Glomerular visceral epithelial cell (primary cell): ENCODE measurements at regions not wholly inside any gene's neighbourhood (a gene's known extent, or its start where the extent isn't known, plus 50 kb on each side); places are given as distances from the start of the nearest gene placed in this dataset.

Experiments
- DNase-seq: peaks from one replicate; pipeline ENCODE4 v3.0.0-alpha.2; 2016; ENCODE audit errors: extremely low spot score

DNA sequence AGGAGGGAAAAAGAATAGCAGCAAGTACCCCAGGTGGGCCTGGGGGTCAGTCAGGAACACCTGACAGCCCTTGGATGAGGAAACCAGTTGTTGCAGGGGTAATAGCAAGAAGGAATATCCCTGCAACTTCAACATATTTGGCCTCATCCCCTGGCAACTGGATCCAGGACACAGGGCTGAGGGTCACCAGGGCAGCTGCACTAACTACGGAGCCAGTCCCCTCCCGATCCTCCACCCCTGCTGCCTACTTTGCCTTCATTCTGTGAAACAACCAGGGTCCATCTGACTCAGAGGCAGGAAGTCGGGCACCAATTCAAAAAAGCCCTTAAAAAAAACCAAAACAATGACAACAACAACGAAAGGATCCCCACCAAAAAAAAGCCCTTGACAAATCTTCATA is 52.9 kb downstream of the FRMPD3 start:
- no peak for DNase-seq

DNA sequence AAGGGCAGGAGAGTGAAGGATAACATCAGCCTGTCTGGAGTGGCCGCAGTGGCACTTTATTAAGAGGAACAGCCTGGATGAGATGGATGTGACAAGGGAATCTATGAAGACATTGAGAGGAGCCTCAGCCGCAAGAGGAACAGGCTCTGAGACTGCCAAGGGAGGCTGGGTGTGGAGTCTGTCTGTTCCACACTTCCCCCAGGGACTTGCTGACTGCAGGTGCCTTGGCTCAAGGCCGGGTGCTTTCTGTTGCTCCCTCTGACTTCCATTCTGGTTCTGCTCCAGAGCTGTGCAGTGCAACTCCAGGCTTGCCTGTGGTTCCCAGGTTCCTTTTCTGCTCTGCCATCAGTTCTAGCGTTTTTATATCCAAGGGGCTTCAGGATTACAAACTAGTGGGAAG is 54.6 kb downstream of the FRMPD3 start:
- no peak for DNase-seq

DNA sequence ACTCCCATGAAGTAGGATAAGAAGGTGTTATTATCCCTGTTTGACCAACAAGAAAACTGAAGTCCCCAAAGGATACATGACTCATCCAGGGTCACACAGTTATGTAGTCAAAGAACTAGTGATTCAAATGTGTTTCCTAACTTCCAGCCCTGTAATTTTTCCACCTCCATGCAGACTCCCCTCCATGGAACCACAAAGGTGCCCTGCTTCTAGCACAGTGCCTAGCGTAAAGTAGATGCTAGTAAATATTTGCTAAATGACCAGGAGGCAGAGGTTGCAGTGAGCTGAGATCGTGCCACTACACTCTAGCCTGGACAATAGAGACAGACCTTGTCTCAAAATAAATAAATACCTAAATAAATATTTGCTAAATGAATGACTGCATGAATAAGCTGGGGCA is 55.8 kb downstream of the FRMPD3 start:
- no peak for DNase-seq

DNA sequence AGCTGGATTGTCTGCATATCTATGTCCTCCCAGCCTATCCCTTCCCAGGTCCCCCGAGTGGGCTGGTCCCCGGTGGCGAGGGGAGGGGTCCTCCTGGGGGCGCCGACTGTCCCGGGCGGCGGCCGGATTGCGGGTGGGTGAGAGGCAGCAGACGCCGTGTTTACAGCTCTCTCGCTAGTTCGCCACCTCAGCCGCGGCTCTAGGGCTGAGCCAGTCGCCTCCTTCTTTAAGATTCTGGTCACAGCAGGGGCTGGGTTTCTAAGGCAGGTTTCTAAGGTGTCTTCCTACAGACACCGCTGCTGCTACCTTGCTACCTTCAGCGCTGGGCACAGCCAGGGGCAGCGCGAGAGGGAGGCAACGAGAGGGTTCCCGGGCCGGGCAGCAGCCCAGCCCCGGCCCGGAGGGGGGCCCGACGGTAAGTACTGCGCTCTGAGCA is 57.2 kb downstream of the FRMPD3 start:
- no peak for DNase-seq

DNA sequence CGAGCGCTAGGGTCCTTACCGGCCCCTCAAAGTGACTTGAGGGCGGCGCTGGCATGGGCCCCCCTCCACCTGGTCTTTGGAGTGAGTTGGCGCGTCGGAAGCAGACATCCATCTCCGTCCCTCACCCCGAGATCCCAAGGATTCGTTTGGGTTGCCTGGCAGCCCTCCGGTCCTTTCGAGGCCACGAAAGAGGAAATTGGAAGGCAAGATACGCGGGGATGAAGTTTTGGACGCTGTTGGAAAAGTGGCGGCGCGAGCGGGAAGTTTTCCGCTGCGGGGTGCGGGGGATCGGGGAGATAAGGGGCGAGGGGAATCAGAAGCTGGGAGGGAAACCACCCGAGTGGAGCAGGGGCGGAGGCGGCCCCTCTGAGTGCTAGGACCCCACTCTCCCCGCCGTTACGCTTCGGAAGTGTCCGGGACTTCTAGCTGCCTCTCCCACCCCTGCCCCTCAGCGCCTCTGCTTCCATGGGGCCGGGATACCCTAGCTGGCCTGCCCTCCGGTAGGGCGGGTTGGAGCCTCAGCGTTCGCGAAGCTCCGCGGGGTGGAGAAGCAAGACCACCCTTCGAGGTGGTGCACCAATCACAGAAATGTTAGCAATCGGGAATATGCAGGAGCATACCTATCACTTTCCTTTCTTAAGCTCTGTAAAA is 57.8 kb downstream of the FRMPD3 start:
- DNase-seq: no peak

DNA sequence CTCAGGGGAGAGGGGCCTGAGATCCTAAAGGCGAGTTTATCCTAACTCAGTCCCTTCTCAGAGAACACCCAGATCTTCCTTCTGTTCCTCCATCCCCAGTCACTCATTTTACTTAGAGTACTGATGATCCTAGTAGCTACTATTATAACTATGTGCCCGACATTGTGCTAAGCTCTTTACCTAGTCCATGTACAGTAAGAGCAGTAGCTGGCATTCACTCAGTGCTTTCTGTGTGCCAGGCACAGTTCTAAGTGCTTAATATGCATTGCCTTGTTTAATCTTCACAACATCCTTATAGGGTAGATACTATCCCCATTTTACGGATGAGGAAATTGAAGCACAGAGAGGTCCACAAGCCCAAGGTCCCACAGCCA is 58.3 kb downstream of the FRMPD3 start:
- no peak for DNase-seq

DNA sequence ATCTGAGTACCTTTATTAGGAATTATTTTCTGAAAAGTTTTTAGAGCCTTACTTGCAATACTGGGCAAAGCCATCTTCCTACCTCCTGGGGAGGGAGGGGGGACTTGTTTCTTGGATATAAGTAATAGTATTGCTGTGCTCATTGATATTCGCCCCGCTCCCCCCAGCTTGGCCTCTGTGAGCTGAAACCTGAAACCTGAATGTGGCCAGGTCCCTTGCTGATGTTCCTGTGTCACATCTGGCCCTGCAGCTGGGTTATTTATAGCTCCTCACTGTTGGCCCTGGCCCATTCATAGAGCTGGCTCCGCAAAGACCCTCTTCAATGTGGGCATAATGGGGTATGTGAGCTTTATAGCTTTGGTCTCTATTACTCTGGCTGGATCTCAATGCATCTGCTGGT is 59.5 kb downstream of the FRMPD3 start:
- DNase-seq: no peak

DNA sequence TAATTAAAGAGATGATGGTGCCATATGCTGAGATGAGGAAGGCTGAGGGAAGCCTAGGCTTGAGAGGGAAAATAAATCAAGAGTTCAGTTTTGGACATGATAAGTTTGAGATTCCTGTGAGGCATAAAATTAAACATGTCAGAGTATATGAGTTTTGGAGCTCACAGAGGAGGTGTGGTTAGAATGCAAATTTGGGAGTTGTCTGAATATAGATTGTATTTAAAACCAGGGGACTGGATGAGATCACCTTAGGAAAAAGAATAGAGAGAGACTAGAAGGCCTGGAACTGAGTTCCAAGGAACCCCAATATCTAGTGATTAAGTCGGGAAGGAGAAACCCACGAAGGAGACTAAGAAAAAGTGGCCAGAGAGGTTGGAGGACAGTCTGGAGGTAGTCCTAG is 65.5 kb downstream of the FRMPD3 start:
- DNase-seq: no peak

DNA sequence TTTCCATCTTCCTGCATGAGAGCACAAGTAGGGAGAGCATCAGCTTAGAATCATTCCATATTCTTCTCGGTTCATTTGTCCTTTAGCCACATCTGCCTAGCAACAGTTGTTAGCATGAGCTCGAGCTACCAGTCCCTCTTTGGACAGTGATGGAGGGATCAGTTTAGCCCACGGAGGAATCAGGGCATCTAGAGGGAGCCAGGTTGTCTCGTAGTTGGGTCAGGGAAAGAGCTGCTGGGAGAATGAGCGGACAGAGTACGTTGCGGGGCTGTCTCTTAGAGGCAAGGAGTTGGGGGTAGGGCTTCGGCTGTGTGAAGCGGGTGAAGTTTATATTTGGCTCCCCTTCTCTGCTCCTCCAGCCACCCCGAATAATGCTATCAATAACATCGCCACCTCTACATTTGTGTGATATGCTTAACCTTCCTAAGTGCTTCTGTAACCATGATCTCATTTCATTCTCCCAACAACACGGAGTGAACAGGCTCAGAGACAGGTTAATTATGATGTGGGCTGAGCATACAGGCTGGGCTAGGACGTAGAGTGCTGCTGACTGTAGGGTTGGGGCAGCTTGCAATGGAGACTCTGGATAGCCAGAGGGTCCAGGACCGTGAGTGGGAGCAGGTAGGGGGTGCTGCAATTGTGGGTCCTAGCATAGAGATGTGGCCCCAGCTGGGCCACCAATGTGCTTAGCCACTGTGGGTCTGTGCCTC is 72.6 kb downstream of the FRMPD3 start:
- no peak for DNase-seq

DNA sequence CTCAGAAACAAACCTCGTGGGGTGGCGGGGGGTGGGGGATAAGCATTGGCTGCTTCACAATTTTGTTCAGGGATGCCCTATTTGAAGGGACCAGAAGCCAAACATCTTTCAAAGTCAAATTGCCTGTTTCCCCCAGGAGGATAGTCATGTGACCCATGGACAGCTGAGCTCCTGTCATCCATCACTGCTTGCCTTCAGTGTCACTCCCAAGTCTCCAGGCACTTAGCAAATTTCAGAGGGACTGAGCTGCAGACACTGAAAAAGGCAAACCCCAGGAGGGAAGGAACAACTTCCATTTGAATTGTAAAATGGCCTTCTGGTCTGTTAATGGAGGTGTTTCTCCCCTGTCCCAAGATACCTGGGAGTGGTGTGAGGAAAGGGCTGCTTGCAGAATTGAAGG is 73.4 kb downstream of the FRMPD3 start:
- DNase-seq: no peak

DNA sequence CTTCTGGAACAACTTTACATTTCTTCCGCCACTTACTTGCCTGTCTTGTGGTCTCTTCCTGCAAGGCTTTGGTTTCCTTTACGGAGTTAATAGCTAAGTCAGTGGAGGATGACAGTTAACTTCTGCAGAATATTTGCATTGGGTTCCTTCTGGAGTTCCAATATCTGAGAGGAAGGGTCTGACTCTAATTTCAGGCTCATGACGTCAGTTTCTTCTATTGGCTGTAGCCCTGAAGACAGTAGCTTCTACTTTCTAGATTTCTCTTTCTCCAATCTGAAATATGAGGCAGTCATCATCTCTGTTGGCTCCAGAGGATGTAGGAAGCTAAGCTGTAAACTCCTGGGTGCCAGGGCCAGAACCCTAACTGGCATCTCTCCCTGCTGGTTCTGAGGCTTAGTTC is 76.7 kb downstream of the FRMPD3 start:
- no peak for DNase-seq

DNA sequence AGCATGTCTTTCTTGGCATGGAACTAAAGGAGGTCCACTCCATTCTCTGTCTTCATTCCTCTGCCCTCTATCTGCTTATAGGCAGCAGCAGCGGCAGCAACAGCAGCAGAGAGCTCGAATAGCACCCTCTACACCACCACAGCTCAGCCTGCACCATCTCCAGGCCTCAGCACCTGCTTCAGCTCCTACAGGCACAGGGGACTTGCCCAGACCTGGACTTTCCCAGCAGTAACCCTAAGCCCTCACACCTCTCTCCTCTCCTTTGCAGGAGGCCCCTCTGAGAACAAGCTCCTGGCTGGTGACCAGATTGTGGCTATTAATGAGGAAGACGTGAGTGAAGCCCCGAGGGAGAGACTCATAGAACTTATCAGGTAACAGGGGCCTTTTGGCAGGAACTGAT is 80.7 kb downstream of the FRMPD3 start:
- no peak for DNase-seq

DNA sequence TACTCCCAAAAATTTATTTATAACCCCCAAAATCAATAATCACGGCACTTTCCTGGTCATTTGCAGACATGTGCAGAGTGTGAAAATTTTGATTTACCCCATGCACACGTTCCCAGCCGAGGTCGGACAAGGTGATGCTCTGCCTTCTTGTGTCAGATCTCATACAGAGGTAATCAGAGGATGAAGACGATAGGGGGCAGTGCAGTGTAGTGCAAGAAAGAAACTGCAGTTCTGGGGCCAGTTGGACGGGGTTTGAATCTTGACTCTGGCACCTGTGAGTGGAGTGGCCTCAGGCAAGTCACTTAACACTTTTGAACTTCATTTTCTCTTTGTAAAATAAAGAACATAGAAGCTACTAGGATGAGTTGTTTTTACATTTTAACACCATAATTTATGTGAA is 88.4 kb downstream of the FRMPD3 start:
- DNase-seq: peak; percentile 35

DNA sequence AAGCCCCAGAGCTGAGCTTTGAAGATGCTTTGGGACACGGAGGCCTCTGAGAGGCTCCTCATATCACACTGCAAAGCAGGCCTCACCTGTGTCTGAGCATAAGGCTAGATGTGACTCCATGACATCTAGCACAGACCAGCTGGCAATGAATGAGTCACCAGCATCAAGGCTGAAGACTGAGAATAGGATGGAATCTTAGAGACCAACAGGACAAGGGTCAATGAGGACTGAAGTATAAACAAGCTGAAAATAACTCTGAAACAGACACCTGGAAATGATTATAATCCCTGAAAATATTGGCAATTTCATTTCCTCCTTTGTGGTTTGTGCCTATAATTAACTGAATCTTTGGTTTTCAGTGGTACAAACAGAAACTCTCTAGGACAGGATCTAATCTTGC is 87.1 kb upstream of the PRPS1 start:
- DNase-seq: no peak

DNA sequence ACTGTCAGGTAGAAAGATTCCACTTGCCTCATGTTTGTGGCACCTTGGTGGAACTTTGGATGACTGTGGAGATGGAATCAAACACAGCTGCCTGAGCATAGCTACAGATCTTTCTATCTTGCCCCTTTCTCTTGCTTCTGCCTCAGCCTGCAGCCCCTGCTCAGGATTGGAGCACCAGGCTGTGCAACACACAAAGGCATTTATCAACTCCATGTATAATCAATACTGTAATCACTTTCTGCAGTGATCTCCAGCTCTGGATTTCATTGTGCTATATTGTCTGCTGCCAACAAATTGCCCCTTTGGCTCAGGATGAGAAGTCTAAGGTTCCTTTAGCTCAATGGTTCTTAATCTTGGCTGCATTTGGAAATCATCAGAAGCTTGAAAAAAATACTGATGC is 86.3 kb upstream of the PRPS1 start:
- DNase-seq: no peak

DNA sequence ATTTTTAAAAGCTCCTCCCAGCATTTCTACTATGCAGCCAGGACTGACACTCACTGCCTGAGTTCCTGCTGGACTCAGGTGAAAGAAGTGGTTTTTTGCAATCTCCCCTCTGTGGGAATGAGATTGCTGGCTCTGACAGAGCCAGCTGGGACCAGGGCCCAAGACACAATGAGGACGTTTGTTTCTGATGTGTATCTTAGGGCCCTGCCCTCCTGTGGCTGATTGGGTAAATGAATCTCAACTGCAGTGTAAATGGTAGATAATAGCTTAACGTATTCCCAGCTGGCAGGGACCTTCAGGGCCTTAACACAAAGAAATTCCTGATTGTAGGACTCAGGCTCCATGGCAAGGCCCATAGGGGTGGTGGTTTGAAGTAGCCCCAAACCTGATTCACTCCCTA is 85.8 kb upstream of the PRPS1 start:
- peak; percentile 6 for DNase-seq

DNA sequence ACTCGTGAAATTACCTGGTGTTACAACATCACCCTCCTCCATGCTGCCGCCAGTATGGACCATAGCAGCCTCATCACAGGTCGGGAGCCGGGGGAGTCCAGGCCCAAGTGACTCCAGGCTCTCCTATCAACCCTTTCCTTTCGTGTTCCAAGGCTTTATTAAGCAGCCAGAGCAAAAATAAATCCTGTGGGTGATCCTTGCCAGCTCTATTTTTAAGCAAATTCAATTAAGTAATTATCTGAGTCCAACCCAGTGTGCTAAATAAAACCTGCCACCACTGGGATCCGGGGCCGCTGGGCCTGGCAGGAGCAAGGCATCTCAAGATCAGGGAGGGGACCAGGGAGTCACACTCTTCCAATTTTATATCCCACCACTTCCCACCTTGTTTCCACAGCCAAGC is 80.7 kb upstream of the PRPS1 start:
- DNase-seq: no peak

DNA sequence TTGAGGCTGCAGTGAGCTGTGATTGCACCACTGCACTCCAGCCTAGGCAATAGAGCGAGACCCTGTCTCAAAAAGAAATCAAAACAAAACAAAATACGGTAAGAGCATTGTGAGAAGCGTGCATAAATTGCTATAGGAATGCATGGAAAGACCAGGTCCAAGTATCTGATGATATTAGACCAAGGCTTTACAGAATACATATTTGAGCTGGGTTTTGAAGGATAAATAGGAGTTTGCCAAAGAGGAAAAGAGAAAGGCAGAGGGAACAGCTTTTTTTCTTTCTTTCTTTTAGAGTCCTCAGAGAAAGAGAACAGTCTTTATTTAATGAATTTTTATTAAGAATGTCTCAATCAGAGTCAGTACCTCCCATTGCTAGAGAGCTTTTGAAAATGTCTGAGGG is 79.5 kb upstream of the PRPS1 start:
- no peak for DNase-seq

DNA sequence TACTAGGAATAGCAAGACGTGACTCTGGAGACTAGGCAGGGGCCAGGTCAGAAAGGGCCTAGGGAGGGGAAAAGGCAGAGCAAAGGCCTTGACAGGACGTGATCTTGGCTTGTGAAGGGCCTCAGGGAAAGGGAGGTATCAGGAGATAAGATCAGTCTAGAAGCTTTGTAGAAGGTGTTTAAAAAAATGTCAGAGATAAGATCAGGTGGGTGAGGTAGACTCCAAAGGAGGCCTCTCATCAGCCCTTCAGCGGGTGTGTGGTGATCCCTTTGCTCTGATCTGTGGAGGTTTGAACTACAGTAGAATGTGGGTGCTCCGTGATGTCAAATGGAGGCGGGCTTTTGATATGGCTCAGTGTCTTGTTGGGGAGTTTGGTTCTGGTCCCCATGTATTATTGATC is 78.8 kb upstream of the PRPS1 start:
- no peak for DNase-seq

DNA sequence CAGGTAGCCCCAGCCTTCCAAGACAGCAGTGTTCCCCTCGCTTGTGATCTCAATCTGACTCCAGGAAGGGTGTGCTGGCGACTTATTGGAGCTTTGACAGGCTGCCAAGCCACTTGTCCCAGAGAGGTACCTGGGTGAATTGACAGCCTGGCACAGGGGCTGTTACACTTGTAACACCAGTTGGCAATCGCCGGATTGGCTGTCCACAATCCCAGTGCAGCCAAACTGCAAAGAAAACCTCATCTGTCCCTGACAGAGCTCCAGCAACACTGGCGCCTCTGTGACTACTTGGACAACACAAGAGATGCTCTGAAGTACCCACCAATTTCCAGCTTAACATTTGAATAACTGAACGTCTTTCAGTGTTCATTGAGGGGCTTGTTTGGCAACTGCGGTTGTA is 76.8 kb upstream of the PRPS1 start:
- DNase-seq: no peak

DNA sequence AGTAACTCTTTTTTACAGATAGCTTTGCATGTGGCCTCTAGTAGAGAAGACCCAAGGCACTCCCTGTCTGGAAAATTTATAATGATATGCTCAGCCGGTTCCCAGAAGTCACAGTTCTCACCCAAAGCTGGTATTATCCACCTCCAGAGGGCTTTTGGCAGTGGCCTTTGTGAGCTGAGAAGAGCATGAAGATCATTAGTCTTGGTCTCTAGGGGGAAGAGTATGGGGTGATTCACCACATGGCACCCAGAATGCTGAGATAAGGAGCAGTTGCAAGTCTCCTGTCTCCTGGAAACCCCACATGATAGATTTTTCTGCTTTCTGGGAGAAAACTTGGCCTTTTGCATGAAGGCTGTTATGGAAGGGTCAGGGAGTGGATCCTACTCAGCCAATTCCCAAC is 75.4 kb upstream of the PRPS1 start:
- no peak for DNase-seq

DNA sequence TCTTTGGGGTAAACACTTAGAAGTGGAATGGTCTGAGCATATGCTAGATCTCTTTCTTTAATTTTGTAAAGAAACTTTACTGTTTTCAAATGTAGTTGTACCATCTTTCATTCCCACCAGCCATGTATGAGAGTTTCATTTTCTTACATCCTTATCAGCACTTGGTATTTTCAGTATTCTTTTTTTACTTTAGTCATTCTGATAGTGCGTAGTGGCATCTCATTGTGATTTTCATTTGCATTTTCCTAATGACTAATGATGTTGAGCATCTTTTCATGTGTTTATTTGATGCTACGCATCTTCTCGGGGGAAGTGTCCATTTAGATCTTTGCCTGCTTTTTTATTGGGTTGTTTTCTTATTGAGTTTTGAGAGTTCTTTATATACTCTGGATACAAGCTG is 71.3 kb upstream of the PRPS1 start:
- DNase-seq: no peak

DNA sequence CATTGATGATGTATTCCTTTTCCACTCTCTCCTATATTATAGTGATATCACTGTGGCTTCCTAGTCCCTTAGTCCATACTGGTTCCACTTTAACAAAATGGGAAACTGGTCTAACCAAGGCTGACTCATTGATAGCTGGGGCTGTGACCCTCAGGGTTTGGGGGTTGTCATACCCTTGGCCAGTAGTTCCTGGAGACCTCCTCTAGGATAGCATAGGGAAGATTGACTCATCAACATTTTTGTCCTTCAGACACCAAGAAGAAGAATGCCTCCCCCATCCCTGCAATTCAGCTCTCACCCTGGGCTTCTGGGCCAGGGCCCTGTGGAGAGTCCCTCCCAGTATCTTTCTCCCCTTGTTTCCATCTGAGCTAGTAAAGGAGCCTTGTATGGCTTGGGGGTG is 68.8 kb upstream of the PRPS1 start:
- DNase-seq: peak; percentile 36

DNA sequence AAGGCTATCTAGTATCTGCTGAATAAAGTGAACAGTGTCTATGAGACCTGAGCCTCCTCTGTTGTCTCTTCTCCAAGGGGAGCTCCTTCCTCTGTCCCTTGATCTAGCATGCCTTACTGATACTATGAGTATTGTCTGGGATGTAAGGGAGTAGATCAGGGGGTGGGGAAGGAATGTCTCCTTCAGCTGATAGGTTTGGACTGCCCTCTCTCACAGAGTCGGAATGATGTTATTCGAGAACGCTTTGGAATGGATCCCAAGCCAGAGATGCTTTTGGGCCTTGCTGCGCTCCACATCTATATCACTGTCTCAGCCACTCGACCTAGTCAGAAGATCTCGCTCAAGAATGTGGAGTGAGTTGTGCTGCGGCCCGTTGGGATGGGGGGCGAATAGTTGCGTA is 68.3 kb upstream of the PRPS1 start:
- DNase-seq: no peak
